GM20000 (cell line): ENCODE measurements at regions not wholly inside any gene's neighbourhood (a gene's known extent, or its start where the extent isn't known, plus 50 kb on each side); places are given as distances from the start of the nearest gene placed in this dataset.

Experiments
- DNase-seq: peaks from one replicate; pipeline ENCODE4 v3.0.0; 2012; ENCODE audit warnings: low spot score
- TF ChIP-seq, protein P1 (sequence below): IDR thresholded peaks from 2 replicates; pipeline ENCODE4 v1.5.1; 2012; ENCODE audit warnings: mild to moderate bottlenecking, control low read depth; ENCODE audit errors: extremely low read depth, missing control alignments

DNA sequence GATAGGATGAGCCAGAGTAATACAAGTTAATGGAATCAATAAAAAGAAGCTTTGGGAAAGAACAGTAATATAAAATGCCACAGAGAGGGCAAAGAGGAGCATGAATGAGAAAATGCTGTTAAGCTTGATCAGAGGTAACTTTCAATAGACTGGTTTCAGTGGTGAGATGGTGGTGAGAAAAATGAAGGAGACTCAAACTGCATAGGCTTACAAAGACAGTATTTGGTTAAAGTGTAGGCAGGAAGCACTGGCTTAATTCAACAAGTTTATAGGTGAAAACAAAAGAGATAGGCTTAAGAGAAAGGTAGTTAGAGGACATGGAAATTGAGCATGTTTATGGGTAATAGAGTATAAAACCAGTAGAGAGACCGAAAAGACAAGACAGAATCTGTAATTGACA lies 298.6 kb upstream of the ADAMTS5 start:
- TF ChIP-seq, protein P1, sequence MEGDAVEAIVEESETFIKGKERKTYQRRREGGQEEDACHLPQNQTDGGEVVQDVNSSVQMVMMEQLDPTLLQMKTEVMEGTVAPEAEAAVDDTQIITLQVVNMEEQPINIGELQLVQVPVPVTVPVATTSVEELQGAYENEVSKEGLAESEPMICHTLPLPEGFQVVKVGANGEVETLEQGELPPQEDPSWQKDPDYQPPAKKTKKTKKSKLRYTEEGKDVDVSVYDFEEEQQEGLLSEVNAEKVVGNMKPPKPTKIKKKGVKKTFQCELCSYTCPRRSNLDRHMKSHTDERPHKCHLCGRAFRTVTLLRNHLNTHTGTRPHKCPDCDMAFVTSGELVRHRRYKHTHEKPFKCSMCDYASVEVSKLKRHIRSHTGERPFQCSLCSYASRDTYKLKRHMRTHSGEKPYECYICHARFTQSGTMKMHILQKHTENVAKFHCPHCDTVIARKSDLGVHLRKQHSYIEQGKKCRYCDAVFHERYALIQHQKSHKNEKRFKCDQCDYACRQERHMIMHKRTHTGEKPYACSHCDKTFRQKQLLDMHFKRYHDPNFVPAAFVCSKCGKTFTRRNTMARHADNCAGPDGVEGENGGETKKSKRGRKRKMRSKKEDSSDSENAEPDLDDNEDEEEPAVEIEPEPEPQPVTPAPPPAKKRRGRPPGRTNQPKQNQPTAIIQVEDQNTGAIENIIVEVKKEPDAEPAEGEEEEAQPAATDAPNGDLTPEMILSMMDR: no peak

DNA sequence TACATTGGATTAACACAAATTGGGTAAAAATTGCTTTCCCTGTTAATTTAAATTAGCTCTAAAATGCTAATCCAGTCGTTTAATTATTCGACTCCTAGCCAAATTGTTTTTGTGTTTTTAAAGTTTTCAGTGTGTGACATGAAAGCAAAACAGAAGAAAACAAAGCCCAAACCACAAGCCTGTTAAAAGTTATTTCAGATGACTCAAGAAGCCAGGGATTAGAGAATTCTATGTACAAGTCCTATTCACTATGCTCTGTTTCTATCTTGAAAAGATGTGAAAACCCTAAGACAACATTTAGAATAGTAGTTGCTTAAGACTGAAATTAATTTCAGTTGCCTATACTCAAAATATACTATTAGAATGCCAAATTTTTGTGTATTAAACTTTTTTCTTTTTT lies 294.8 kb upstream of the ADAMTS5 start:
- DNase-seq: no peak
- TF ChIP-seq, protein P1: no peak

More for the DNA sequence above, 298.6 kb upstream of the ADAMTS5 start:
- DNase-seq: no peak

DNA sequence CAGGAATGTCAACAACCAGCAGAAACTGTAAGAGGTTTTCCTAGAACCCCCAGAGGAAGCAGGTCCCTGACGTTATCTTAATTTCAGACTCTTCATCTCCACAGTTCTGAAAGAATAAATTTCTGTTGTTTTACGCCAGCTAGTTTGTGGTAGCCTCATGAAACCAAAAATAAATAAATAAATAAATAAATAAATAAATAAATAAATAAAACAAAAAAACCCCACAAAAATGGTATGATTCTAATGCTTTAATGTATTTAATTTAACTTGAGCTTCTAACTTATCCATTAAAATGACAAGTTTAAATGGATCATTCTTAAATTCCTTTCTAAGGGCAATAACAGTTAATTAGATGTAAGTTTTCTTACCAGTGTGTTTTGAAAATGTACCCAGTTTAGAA lies 293.8 kb upstream of the ADAMTS5 start:
- DNase-seq: no peak
- TF ChIP-seq, protein P1: no peak

DNA sequence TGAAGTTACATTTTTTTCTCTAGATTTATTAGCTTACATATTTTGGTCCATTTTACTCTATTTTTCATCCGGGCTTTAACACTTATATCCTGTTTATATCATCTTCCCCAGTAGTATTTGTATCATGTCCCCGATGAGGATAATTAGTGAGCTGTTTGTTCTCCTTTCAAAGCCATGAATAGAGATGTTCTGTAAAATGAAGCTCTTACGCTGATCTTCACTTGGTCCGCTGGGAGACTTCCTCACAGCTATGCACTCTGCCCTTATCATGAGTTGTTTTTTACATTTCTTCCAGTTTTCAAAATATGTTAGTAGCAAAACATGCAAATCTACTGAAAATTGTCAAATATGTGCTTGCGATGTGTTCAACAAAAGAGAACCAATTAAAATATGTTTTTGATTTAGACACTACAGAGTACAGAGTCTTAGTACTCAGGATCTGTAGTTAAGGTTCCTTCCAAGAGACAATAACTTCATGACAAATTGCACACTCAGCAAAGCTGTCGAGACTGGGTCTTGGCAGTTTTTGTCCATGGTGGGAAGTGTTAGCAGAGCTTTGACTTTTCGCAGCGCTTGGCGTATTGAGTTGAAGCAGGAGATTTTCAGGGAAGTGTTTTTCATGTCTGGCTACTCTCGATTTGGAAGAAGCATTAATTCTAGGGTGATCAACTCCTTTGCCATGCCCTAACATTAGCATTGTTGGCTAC lies 292.0 kb upstream of the ADAMTS5 start:
- DNase-seq: no peak
- TF ChIP-seq, protein P1: no peak

DNA sequence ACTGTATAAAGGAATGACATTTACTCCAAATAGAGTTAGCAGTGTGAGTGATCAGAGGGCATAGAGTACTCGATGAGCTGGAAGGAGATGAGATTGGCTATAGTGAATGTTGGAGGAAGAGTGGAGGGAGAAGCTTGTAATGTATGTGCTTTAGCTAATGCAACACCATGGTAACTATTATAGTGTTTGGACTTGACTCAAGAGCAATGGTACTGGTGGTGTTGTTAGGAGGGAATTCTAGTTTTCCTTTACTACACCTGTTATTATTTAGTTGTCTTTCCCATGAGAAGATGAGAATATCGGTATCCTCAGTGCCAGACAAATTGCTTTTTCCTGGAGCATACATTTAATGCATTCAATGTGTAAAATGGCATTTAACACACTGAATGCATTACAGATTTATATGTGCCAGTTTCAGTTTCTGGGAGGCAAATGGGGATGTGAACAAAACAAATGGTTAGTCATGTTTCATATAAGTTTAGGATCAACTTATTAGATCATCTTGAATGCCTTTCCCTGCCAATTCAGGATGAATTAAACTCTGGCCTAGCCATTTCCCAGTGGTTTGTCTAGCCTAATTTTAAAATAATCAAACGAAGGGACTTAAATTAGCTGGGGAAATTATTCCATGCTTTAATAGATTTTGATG lies 291.1 kb upstream of the ADAMTS5 start:
- TF ChIP-seq, protein P1: no peak
- DNase-seq: no peak

DNA sequence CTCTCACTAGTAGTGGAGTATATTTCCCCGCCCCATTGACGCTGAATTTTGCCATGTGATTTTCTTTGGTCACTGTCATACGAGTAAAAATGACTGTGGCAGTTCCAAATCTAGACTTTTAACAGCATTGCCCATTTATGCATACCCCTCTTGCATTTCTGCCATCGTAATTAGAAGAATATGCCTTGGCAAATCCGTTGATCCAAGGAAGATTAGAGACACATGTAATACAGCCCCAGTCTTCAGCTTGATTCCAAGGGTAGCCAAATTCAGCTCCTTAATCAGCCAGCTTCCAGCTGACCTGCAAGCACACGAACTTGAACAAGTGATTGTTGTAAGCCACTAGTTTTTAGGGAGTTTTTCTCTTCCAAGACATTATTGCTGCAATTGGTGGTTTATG lies 290.3 kb upstream of the ADAMTS5 start:
- TF ChIP-seq, protein P1: no peak
- no peak for DNase-seq

DNA sequence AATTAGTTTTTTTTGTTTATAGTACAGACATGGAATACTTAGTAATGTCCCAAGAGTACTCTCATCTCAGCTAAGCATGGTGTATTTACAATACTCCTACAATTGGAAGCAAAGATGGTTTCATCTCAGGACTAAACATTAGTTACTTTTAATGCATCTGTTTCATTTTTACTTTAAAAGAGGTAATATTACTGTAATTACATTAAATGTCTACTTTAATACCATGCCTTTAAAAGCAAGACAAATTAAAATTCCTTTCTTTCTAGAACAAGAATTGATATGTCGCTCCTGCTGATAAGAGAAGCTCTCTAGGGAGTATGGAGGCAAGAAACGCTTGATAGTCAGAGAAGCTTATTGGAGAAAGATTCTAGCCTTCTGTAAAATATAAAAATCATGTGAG lies 284.9 kb upstream of the ADAMTS5 start:
- TF ChIP-seq, protein P1: no peak
- no peak for DNase-seq
